Activated CD4-positive, CD25-positive, alpha-beta regulatory T cell treated with anti-CD3 and anti-CD28 coated beads, Interleukin-2, amount 50 U/mL, for 72 hours (primary cell): ENCODE measurements at regions not wholly inside any gene's neighbourhood (a gene's known extent, or its start where the extent isn't known, plus 50 kb on each side); places are given as distances from the start of the nearest gene placed in this dataset.

Source experiments
- DNase-seq: peaks from one replicate; pipeline ENCODE4 v3.0.0; 2021

GRCh38 chr7:41156268-41156667, 546.6 kb downstream of the INHBA start:
- DNase-seq, result no peak

GRCh38 chr7:41153268-41153667, 549.6 kb downstream of the INHBA start:
- DNase-seq, result no peak

DNA sequence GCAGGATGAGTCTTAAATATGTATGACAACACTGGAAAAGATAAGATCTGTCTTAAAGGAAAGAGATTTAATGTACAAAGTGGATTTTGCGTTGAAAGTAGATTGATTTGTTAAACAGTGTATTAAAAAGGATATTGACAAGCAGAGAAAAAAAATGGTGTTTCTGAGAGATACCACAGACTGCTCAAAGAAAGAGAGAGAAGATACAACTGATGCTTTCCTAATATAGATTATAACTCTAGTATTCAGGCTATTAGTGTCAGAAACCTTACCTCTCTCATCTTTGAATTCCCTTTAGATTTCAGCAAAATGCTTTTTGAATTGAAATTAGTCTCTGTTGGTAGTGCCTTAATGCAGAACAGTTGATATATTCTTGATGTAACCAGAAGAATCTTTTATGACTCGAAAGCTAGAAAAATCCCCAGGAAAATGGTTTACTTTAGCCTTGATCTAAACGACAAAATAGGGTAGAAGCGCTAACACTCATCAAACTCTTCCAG, 550.7 kb downstream of the INHBA start:
- no peak for DNase-seq

- no peak for DNase-seq
These were observed 553.3 kb downstream of the INHBA start for GRCh38 chr7:41149576-41149975.

GRCh38 chr7:41148521-41148951, 554.4 kb downstream of the INHBA start:
- no peak for DNase-seq

- no peak for DNase-seq
These were observed 555.0 kb downstream of the INHBA start for GRCh38 chr7:41147606-41148485.

DNA sequence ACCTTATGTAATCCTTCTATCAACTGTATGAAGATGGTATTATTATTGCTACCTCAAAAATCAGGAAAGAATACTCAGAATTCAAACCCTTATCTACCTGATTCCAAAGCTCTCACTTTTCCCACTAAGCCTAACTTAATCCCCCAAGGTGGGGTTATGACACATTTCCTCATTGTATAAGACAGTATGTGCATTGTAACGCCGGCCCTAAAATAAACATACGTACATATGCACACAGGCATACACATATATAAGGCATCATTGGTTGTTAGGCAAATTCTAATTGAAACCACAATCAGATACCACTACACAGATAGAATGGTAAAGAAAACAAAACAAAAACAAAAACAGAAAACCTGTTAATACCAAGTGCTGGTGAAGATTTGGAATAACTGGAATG, 556.5 kb downstream of the INHBA start:
- no peak for DNase-seq

DNA sequence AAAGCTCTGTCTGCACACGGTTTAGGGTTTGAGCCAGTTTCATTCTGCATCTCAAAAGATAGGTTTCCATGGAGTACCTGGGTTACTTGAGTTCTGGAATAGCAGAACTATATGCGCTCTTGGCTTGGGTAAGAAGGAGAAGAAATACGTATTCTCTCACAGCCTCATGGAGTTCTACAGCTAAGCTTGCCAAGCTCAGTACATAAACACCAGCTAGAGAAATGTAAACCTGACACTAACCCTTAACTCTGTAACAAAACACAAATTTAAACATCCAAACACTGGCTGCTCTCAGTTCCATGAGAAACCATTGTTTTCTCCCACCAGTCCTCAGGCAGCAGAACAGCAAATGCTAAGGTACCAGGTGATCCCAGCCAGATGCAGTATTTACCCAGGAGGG, 557.2 kb downstream of the INHBA start:
- no peak for DNase-seq

- no peak for DNase-seq
These were observed 559.9 kb downstream of the INHBA start for GRCh38 chr7:41142904-41143473.

GRCh38 chr7:41139789-41140188, 563.1 kb downstream of the INHBA start:
- no peak for DNase-seq

DNA sequence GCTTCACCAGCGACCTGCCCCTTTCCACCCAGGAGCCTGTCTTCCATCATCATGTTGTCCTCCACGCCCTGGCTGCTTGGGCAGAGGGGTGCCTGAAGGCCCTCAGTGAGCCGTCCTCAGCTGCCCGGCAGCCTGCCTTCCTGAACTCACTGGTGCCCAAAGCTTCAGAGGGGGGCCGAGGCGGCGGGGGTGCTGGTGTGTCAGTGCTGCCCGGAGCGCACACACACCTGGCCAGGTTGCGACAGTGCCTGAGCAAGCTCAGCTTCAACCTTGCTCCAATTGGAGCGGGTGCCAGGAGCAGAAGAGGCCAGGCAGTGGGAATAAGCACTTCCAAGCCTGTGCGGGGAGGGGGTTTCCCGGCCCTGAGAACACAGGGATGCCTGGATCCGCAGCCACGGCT, 566.3 kb downstream of the INHBA start:
- no peak for DNase-seq

GRCh38 chr7:41135511-41135910, 567.4 kb downstream of the INHBA start:
- DNase-seq, result no peak

DNA sequence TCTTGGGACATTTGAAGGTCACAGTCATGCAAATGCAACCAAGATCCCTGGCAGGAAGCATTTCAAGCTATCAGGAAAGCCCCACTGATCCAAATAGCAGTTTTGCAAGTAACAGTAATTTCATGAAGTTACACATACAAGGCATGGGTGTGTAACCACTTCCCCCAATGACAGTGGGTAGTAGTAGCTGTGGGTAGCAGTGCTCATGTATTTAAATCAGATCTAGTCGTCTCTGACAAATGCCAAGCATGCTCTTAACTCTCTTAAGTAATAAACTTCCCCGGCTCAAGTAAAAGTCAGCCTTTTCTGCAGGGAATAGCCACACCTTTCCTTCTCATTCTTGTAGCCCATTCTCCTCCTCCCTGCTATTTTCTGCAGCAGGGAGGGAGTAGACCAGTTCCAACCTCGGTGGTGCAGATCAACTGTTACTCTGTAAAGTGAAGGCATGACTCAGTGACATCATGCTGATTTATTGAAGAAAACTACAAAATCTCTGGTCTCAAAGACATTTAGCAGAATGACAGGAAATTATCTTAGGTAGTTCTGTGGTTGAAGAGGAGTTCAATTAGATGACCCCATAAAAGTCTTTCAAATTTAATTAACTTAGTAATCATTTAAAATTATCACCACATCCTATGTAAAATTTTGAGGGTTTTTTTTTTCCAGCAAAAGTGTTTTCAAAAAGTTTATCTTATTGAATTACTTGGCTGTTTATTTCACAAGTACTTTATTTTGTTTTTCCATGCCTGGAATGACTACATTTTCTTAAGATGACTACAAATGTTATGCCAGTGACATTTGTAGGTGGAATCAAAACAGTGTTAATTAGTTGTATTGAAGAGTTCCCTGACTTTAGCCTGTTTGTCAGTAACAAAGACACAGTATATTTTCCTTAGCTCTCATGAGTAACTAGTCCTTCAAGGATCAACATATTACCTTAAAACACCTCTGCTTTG, 568.3 kb downstream of the INHBA start:
- DNase-seq, result no peak

GRCh38 chr7:41133690-41134299, 569.1 kb downstream of the INHBA start:
- DNase-seq, result no peak

DNA sequence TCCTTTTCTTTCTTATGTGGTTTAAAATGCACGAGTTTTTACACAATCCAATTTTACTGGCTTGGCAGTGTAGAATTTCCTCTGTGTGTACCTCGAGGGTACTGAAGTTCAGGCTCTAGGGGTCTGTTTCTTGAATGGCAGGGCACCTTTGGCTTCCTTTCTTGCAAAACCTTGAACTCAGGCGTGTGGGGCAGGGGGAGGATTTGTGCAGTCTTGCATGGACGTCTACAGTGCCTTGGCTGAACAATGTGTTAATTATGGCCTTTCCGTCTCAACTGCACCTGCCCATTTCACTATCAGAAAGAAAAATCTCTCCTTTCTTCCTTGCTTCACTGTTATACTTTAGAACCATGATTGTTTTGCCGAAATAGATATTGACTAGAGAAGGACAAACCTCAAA, 570.9 kb downstream of the INHBA start:
- no peak for DNase-seq

DNA sequence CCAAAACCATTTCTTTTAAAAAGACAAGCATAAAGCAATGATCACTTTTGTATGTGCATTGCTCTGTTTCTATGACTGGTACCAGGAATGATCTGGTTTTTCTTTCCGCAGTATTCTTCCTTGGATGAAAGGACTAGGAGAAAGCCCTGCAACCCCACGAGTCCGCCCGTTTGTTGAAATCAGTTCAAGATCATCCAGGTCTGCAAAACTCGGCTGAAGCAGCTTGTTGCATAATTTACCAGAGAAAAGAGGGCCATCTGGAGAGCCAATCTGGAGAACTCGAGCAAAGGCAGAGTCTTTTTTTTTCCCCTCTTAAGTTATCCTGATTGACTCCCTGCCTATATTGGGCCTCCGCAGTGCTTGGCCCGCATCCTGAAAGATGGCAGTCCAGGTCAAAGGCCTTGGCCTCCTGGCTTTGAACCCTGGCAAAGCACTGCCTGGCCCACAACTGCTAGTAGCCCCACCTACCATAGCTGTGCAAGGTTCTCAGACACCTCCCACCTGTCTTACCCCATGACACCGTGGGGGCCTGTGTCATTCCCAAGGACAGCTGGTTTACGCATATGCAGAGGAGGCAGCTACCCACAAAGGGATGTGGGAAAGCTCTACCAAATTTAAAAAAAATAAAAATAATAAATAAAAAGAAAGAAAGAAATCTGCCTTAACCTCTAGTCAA, 572.2 kb downstream of the INHBA start:
- no peak for DNase-seq

- no peak for DNase-seq
These were observed 572.8 kb downstream of the INHBA start for GRCh38 chr7:41130086-41130485.

GRCh38 chr7:41125343-41125742, 577.5 kb downstream of the INHBA start:
- no peak for DNase-seq

DNA sequence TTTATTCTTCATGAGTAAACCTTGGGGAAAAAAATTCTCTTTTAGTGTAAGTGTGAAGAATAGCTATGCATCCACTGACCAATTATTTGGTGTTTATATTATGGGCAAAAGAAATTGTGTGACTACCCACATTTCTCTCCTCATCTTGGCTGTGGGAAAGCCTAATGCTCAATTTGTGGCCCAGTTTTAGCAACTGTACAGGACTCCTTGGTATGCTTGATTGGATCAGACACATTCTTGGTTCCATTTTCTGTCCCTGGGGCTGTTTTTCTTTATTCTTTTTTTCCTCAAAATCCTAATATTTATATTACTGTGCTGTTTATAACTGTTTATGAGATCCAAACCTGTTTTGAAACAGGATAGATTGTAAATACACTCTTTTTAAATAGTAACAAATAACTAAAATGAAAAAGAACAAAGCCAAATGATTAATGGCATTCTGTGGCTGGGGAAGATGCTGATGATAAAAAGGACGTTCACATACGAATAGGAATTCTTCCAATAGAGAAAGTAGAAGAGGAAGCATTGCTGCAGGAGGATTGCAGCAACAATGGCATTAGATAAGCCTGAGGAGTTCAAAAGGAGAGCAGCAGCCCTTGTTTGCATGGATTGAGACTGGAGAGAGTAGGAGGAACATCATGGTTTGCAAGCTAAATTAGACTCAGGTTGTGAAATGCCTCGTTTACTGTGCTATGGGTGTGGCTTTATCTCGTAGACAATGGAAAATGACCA, 580.5 kb downstream of the INHBA start:
- DNase-seq, result no peak

- no peak for DNase-seq
These were observed 581.7 kb downstream of the INHBA start for GRCh38 chr7:41121228-41121627.

GRCh38 chr7:41118486-41118885, 584.4 kb downstream of the INHBA start:
- no peak for DNase-seq
